CD14-positive monocyte (primary cell): ENCODE measurements at regions not wholly inside any gene's neighbourhood (a gene's known extent, or its start where the extent isn't known, plus 50 kb on each side); places are given as distances from the start of the nearest gene placed in this dataset.

ENCODE experiments used
- DNase-seq, 3 donors: peaks; one replicate each; pipeline ENCODE4 v3.0.0-alpha.2; 2011 to 2022
- H2AFZ ChIP-seq: 2 replicates; pipeline ENCODE4 v1.6.0; 2012; ENCODE audit warnings: mild to moderate bottlenecking, low read depth, low read length, inconsistent platforms; ENCODE audit not compliant: insufficient read depth, poor library complexity, severe bottlenecking
- H3K27ac ChIP-seq, 2 donors: 1 replicate in 1 of 2; 2 replicates in 1 of 2; pipeline ENCODE4 v1.5.1; 2012 to 2013; ENCODE audit warnings: low read length in 2 of 2, control low read depth in 1 of 2, inconsistent platforms in 1 of 2, low read depth in 1 of 2, mild to moderate bottlenecking in 1 of 2
- H3K27me3 ChIP-seq, 2 donors: one replicate each; pipeline versions ENCODE4 v1.6.0 to v1.6.1; 2011 to 2013; ENCODE audit warnings: low read length in 2 of 2; ENCODE audit not compliant: control insufficient read depth in 2 of 2, insufficient read depth in 2 of 2
- H3K36me3 ChIP-seq, 2 donors: replicated peaks in 1 of 2; 1 replicate in 1 of 2; 2 replicates in 1 of 2; pipeline versions ENCODE4 v1.5.1 to v1.6.1; 2012 to 2013; ENCODE audit warnings: low read length in 2 of 2, control low read depth in 1 of 2, inconsistent platforms in 1 of 2, mild to moderate bottlenecking in 1 of 2; ENCODE audit not compliant: insufficient read depth in 2 of 2, control insufficient read depth in 1 of 2
- H3K4me1 ChIP-seq, 2 donors: 1 replicate in 1 of 2; 2 replicates in 1 of 2; pipeline versions ENCODE4 v1.5.1 to v1.6.1; 2012 to 2013; ENCODE audit warnings: low read length in 2 of 2, control low read depth in 1 of 2, inconsistent platforms in 1 of 2, mild to moderate bottlenecking in 1 of 2, moderate library complexity in 1 of 2; ENCODE audit not compliant: insufficient read depth in 2 of 2, control insufficient read depth in 1 of 2
- H3K4me2 ChIP-seq: replicated peaks from 2 replicates; pipeline ENCODE3; 2012; ENCODE audit warnings: low read length, moderate library complexity, mild to moderate bottlenecking; ENCODE audit not compliant: poor library complexity, severe bottlenecking; ENCODE audit errors: extremely low read depth
- H3K4me3 ChIP-seq, 3 experiments: fragments of 200-600 bp in 1 of 3; sonication (generic) in 1 of 3; replicated peaks in 1 of 3; 1 replicate in 2 of 3; 2 replicates in 1 of 3; pipeline ENCODE4 v1.5.1; 2011 to 2013; ENCODE audit warnings: low read length in 3 of 3, mild to moderate bottlenecking in 3 of 3, control low read depth in 2 of 3, low read depth in 2 of 3, inconsistent platforms in 1 of 3, moderate library complexity in 1 of 3
- H3K79me2 ChIP-seq: 2 replicates; pipeline ENCODE4 v1.6.0; 2012; ENCODE audit warnings: mild to moderate bottlenecking, control low read depth, inconsistent platforms, low read length, moderate library complexity; ENCODE audit not compliant: insufficient read depth
- H3K9ac ChIP-seq: 2 replicates; pipeline ENCODE4 v1.6.0; 2017; ENCODE audit warnings: low read length, mild to moderate bottlenecking; ENCODE audit not compliant: insufficient read depth, poor library complexity, severe bottlenecking
- H3K9me3 ChIP-seq, 2 donors: replicated peaks in 1 of 2; 1 replicate in 1 of 2; 2 replicates in 1 of 2; pipeline versions ENCODE4 v1.5.1 to v1.6.1; 2012 to 2013; ENCODE audit warnings: low read length in 2 of 2, control low read depth in 1 of 2; ENCODE audit not compliant: control insufficient read depth in 1 of 2, insufficient read depth in 1 of 2
- H4K20me1 ChIP-seq: 2 replicates; pipeline ENCODE4 v1.6.0; 2012; ENCODE audit warnings: mild to moderate bottlenecking, low read length, control low read depth, moderate library complexity; ENCODE audit not compliant: insufficient read depth
- H3K27ac Mint-ChIP-seq, 7 donors: one replicate each; pipeline ENCODE4 v1.8.0; 2020; ENCODE audit warnings: mild to moderate bottlenecking in 7 of 7, mixed read lengths in 7 of 7, moderate library complexity in 6 of 7, inconsistent platforms in 2 of 7
- H3K27me3 Mint-ChIP-seq, 3 donors: one replicate each; pipeline ENCODE4 v1.8.0; 2021 to 2022; ENCODE audit warnings: low read depth in 3 of 3, mild to moderate bottlenecking in 3 of 3, mixed read lengths in 3 of 3, moderate library complexity in 3 of 3, inconsistent platforms in 1 of 3
- H3K36me3 Mint-ChIP-seq, 2 donors: one replicate each; pipeline ENCODE4 v1.8.0; 2020; ENCODE audit warnings: mixed read lengths in 2 of 2, inconsistent platforms in 1 of 2, mild to moderate bottlenecking in 1 of 2
- H3K4me1 Mint-ChIP-seq: one replicate; pipeline ENCODE4 v1.8.0; 2020; ENCODE audit warnings: mild to moderate bottlenecking, mixed read lengths
- H3K4me3 Mint-ChIP-seq, 2 donors: one replicate each; pipeline ENCODE4 v1.8.0; 2020; ENCODE audit warnings: mild to moderate bottlenecking in 2 of 2, mixed read lengths in 2 of 2, moderate library complexity in 1 of 2
- H3K9me3 Mint-ChIP-seq, 7 donors: one replicate each; pipeline ENCODE4 v1.8.0; 2020 to 2022; ENCODE audit warnings: mixed read lengths in 7 of 7, mild to moderate bottlenecking in 6 of 7, moderate library complexity in 6 of 7, inconsistent platforms in 2 of 7
- WGBS: methylation state at CpG from one replicate; pipeline ENCODE4 v1.1.5; 2013; ENCODE audit warnings: missing lambda C conversion rate; ENCODE audit not compliant: insufficient coverage; 5-methylcytosine and 5-hydroxymethylcytosine counted together
- intact Hi-C, 2 donors: fragments of 100-400 bp; cut with micrococcal nuclease; formaldehyde crosslinking; loops; one replicate each; pipeline versions ENCODE4 v1.15.0 to v1.15.1; 2023
- TF ChIP-seq, protein P1 (sequence below): fragments of 200-600 bp; IDR thresholded peaks from one replicate; pipeline ENCODE4 v1.8.0; 2022; ENCODE audit warnings: antibody characterized with exemption, mild to moderate bottlenecking

DNA sequence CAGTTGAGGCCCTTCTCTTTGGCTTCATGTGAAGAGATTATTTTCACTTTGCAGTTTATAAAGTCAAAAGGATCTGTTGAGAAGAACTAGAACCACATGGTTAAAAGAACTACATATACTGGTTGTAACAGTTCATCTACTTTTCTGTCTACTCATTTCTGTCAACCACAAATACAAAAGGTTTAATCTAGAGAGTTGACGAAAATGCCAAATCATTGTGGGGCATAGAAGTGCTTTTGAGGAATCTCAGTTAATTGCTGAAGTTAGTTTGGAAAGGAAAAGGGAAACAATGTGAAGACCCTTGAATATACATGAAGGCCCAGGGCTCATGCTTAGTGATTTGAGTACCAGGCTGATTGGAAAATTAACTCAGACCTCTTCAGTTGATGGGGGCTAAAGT lies 415.7 kb upstream of the ZP4 start:
- Histone ChIP-seq H3K4me1 (no peaks in the 10 kb centered on the region), H3K4me3 (no peak overlapping the region), H3K9me3 (no peaks in the 10 kb centered on the region), H2AFZ (no peak overlapping the region), H3K9ac (no peak overlapping the region), H3K27me3 (no peaks in the 10 kb centered on the region), H4K20me1 (no peaks in the 10 kb centered on the region), H3K4me2 (no peak overlapping the region), H3K36me3 (no peaks in the 10 kb centered on the region), H3K79me2 (no peaks in the 10 kb centered on the region), H3K27ac (no peak overlapping the region)
- no peaks in the 10 kb centered on the region for H3K36me3 Mint-ChIP-seq
- TF ChIP-seq, protein P1, sequence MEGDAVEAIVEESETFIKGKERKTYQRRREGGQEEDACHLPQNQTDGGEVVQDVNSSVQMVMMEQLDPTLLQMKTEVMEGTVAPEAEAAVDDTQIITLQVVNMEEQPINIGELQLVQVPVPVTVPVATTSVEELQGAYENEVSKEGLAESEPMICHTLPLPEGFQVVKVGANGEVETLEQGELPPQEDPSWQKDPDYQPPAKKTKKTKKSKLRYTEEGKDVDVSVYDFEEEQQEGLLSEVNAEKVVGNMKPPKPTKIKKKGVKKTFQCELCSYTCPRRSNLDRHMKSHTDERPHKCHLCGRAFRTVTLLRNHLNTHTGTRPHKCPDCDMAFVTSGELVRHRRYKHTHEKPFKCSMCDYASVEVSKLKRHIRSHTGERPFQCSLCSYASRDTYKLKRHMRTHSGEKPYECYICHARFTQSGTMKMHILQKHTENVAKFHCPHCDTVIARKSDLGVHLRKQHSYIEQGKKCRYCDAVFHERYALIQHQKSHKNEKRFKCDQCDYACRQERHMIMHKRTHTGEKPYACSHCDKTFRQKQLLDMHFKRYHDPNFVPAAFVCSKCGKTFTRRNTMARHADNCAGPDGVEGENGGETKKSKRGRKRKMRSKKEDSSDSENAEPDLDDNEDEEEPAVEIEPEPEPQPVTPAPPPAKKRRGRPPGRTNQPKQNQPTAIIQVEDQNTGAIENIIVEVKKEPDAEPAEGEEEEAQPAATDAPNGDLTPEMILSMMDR, result no peak
- no peak for DNase-seq
- no peak overlapping the region for H3K4me3 Mint-ChIP-seq
- peaks cover 0 to 2% (median 0%) of the 10 kb centered on the region in 3 donors for H3K27me3 Mint-ChIP-seq
- H3K4me1 Mint-ChIP-seq, result peaks cover 4% of the 10 kb centered on the region
- 0% methylated on average over 1 of the region's 1 CpG for WGBS
- intact Hi-C loops, result no loop called here
- H3K9me3 Mint-ChIP-seq, result peaks cover 0 to 15% (median 2%) of the 10 kb centered on the region in 7 donors
- H3K27ac Mint-ChIP-seq, result no peak overlapping the region

DNA sequence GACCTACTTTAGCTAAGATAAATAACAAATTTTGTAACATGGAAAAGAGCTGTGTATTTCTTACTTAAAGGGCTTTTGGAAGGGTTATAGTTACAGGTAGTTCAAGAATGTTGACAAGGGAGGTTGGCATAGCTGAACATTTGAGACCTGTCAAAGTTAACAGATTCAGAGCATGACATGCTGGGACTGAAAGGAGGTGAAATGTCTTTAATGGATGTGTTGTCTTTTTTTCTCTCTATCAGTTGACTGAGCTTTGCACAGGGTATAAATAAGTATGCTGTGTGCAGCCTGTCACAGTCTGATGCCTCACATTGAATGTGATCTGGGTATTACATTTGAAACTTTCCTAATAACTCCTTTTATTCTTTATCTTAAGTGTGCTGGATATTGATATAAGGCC lies 411.9 kb upstream of the ZP4 start:
- intact Hi-C loops, result no loop called here
- Histone ChIP-seq H3K4me2 (no peak overlapping the region), H2AFZ (no peak overlapping the region), H3K4me3 (no peak overlapping the region), H3K27me3 (no peaks in the 10 kb centered on the region), H3K36me3 (no peaks in the 10 kb centered on the region), H3K9ac (no peak overlapping the region), H3K27ac (no peak overlapping the region), H3K79me2 (no peaks in the 10 kb centered on the region), H3K9me3 (no peaks in the 10 kb centered on the region), H4K20me1 (no peaks in the 10 kb centered on the region), H3K4me1 (no peaks in the 10 kb centered on the region)
- H3K9me3 Mint-ChIP-seq, result peaks cover 0 to 15% (median 3%) of the 10 kb centered on the region in 7 donors
- H3K27ac Mint-ChIP-seq, result no peak overlapping the region
- TF ChIP-seq, protein P1, result no peak
- DNase-seq, result no peak
- no peak overlapping the region for H3K4me3 Mint-ChIP-seq
- H3K36me3 Mint-ChIP-seq, result no peaks in the 10 kb centered on the region
- peaks cover 4% of the 10 kb centered on the region for H3K4me1 Mint-ChIP-seq
- no peaks in the 10 kb centered on the region for H3K27me3 Mint-ChIP-seq
